ENCODE measurements at regions not wholly inside any gene's neighbourhood (a gene's known extent, or its start where the extent isn't known, plus 50 kb on each side); places are given as distances from the start of the nearest gene placed in this dataset.

GRCh38 chr12:22765421-22766130 is 140.6 kb downstream of the ETNK1 start:
- TF ChIP-seq CTCF (IDR thresholded peaks at IDR 0.05; ENCODE audit: low read depth, low read length, missing control alignments), result no peak
- no peak for DNase-seq (ENCODE audit: low read depth)
- H3K4me3 ChIP-seq (ENCODE audit: low read depth, low read length), result no peak overlapping the region

GRCh38 chr12:22766911-22767420 is 142.0 kb downstream of the ETNK1 start:
- no peak for DNase-seq (ENCODE audit: low read depth)
- no peak for TF ChIP-seq CTCF (IDR thresholded peaks at IDR 0.05; ENCODE audit: low read depth, low read length, missing control alignments)
- no peak overlapping the region for H3K4me3 ChIP-seq (ENCODE audit: low read depth, low read length)

GRCh38 chr12:22781339-22781738 is 156.4 kb downstream of the ETNK1 start:
- TF ChIP-seq CTCF (IDR thresholded peaks at IDR 0.05; ENCODE audit: low read depth, low read length, missing control alignments), result no peak
- DNase-seq (ENCODE audit: low read depth), result no peak
- no peak overlapping the region for H3K4me3 ChIP-seq (ENCODE audit: low read depth, low read length)

- no peak for TF ChIP-seq CTCF (IDR thresholded peaks at IDR 0.05; ENCODE audit: low read depth, low read length, missing control alignments)
- no peak overlapping the region for H3K4me3 ChIP-seq (ENCODE audit: low read depth, low read length)
- no peak for DNase-seq (ENCODE audit: low read depth)
Measured at GRCh38 chr12:22787557-22787956, 162.6 kb downstream of the ETNK1 start.

- no peak for DNase-seq (ENCODE audit: low read depth)
- H3K4me3 ChIP-seq (ENCODE audit: low read depth, low read length), result no peak overlapping the region
- no peak for TF ChIP-seq CTCF (IDR thresholded peaks at IDR 0.05; ENCODE audit: low read depth, low read length, missing control alignments)
Measured at GRCh38 chr12:22788913-22789312, 163.9 kb downstream of the ETNK1 start.

- no peak for TF ChIP-seq CTCF (IDR thresholded peaks at IDR 0.05; ENCODE audit: low read depth, low read length, missing control alignments)
- no peak for DNase-seq (ENCODE audit: low read depth)
Measured at GRCh38 chr12:22792138-22792537, 167.2 kb downstream of the ETNK1 start.

GRCh38 chr12:22794017-22794416 is 169.0 kb downstream of the ETNK1 start:
- H3K4me3 ChIP-seq (ENCODE audit: low read depth, low read length), result no peak overlapping the region
- DNase-seq (ENCODE audit: low read depth), result no peak
- no peak for TF ChIP-seq CTCF (IDR thresholded peaks at IDR 0.05; ENCODE audit: low read depth, low read length, missing control alignments)

More at GRCh38 chr12:22792138-22792537, 167.2 kb downstream of the ETNK1 start:
- H3K4me3 ChIP-seq (ENCODE audit: low read depth, low read length), result no peak overlapping the region
